Posterior cingulate gyrus (tissue), 11 donors: ENCODE measurements at regions not wholly inside any gene's neighbourhood (a gene's known extent, or its start where the extent isn't known, plus 50 kb on each side); places are given as distances from the start of the nearest gene placed in this dataset.
"Not testable (repeated sequence)": the region's sequence is repeated elsewhere in the genome, so short reads cannot be mapped to it uniquely, and the experiment has no call there.

ENCODE experiments used
- DNase-seq, 10 donors: peaks; one replicate each; pipeline versions ENCODE4 v3.0.0 to v3.0.0-alpha.2; 2020 to 2021; ENCODE audit warnings: mixed read lengths in 3 of 10
- intact Hi-C: fragments of 100-400 bp; cut with DNase I; formaldehyde crosslinking; loops from one replicate; pipeline ENCODE4 v1.15.1; 2023

- intact Hi-C loops = no loop called here
- DNase-seq = peak in 1 of 10 donors; percentile 45
Observed at GRCh38 chrX:56120242-56120641, 111.9 kb upstream of the KLF8 start.

DNA sequence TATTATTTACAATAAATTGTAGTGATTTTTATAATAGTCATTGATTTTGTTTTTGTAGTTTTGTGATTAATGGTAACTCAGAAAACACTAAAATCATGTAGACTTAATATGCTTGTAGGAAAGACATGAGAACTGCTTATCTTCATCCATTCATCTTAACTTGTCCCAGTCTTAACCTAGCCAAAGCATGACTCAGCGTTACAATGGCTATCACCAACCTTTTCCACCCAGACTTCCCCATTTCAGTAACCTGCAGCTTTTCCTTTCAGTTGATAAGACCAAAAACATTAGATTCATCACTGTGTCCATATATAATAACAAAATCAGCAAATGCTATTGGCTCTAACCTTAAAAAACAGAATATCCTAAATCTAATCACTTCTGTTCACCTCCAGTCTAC lies 106.2 kb upstream of the KLF8 start:
- intact Hi-C loops = no loop called here
- DNase-seq = no peak

GRCh38 chrX:56130031-56130430 lies 102.1 kb upstream of the KLF8 start:
- peak in 2 of 10 donors; percentile 37 to 75 for DNase-seq
- intact Hi-C loops = no loop called here

- intact Hi-C loops = no loop called here
Observed at GRCh38 chrX:56130436-56130835, 101.7 kb upstream of the KLF8 start.

GRCh38 chrX:56164135-56164534 lies 68.0 kb upstream of the KLF8 start:
- intact Hi-C loops, DNase-seq: not testable (repeated sequence)

More at GRCh38 chrX:56130436-56130835, 101.7 kb upstream of the KLF8 start:
- DNase-seq = no peak
